ENCODE measurements at regions not wholly inside any gene's neighbourhood (a gene's known extent, or its start where the extent isn't known, plus 50 kb on each side); places are given as distances from the start of the nearest gene placed in this dataset.
"Not testable (repeated sequence)": the region's sequence is repeated elsewhere in the genome, so short reads cannot be mapped to it uniquely, and the experiment has no call there.

- Histone ChIP-seq H4K20me1 (ENCODE audit: insufficient read depth) (no peaks in the 10 kb centered on the region), H3K27me3 (ENCODE audit: insufficient read depth, low read length) (no peaks in the 10 kb centered on the region), H3K9ac (ENCODE audit: low read length) (no peak overlapping the region), H3K36me3 (ENCODE audit: control insufficient read depth in 1 of 2, insufficient read depth in 2 of 2, low read length in 2 of 2) (no peaks in the 10 kb centered on the region), H3K9me3 (ENCODE audit: control insufficient read depth in 1 of 2, insufficient read depth in 1 of 2, low read depth in 1 of 2, low read length in 2 of 2) (no peaks in the 10 kb centered on the region), H3K27ac (ENCODE audit: low read depth, low read length) (no peak overlapping the region), H3K4me3 (replicated peaks in 1 of 2; ENCODE audit: low read depth in 1 of 2, low read length in 2 of 2) (no peak overlapping the region), H3K79me2 (ENCODE audit: insufficient read depth, low read length) (no peaks in the 10 kb centered on the region), H3K4me2 (ENCODE audit: low read length) (no peak overlapping the region), H3K9me2 (ENCODE audit: insufficient read depth) (no peaks in the 10 kb centered on the region), H3K4me1 (ENCODE audit: control insufficient read depth in 1 of 2, insufficient read depth in 2 of 2, low read length in 2 of 2) (no peaks in the 10 kb centered on the region), H2AFZ (ENCODE audit: low read depth, low read length, poor library complexity, severe bottlenecking) (no peak overlapping the region)
- RAD21 ChIA-PET (ENCODE audit: low non-redundant PET in 1 of 2, low total read pairs in 2 of 2, uncharacterized antibody in 2 of 2, unreplicated experiment in 2 of 2) = no interaction called here
- CTCF ChIA-PET = no interaction called here
- POLR2A ChIA-PET = no interaction called here
- no TSS peak for BruUV-seq (replicated peaks)
- no peak for TF ChIP-seq SIN3A (IDR thresholded peaks at IDR 0.05; ENCODE audit: low read depth)
- intact Hi-C loops (cut with micrococcal nuclease) = no loop called here
- DNase-seq (ENCODE audit: low read depth, low spot score) (no peak), ATAC-seq (no peak)
Measured at GRCh38 chr6:112936504-112936903, 589.4 kb downstream of the RFPL4B start.

DNA sequence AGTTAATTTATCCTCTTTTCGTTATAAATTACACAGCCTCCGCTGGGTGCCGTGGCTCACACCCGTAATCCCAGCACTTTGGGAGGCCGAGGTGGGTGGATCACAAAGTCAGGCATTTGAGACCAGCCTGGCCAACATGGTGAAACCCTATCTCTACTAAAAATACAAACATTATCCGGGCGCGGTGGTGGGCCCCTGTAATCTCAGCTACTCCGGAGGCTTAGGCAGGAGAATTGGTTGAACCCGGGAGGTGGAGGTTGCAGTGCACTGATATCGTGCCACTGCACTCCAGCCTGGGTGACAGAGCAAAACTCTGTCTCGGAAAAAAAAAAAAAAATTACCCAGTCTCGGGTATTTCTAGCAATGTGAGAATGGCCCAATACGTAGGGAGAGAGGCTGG is 590.6 kb downstream of the RFPL4B start:
- H3K4me2 ChIP-seq (ENCODE audit: low read length); POLR2A ChIA-PET; ATAC-seq; BruUV-seq (replicated peaks); H3K9me2 ChIP-seq (ENCODE audit: insufficient read depth); H3K27me3 ChIP-seq (ENCODE audit: insufficient read depth, low read length); H3K9me3 ChIP-seq (ENCODE audit: control insufficient read depth in 1 of 2, insufficient read depth in 1 of 2, low read depth in 1 of 2, low read length in 2 of 2); H3K79me2 ChIP-seq (ENCODE audit: insufficient read depth, low read length); H3K4me3 ChIP-seq (replicated peaks in 1 of 2; ENCODE audit: low read depth in 1 of 2, low read length in 2 of 2); RAD21 ChIA-PET (ENCODE audit: low non-redundant PET in 1 of 2, low total read pairs in 2 of 2, uncharacterized antibody in 2 of 2, unreplicated experiment in 2 of 2); H3K27ac ChIP-seq (ENCODE audit: low read depth, low read length); DNase-seq (ENCODE audit: low read depth, low spot score); intact Hi-C loops (cut with micrococcal nuclease); H4K20me1 ChIP-seq (ENCODE audit: insufficient read depth); H3K36me3 ChIP-seq (ENCODE audit: control insufficient read depth in 1 of 2, insufficient read depth in 2 of 2, low read length in 2 of 2); H3K4me1 ChIP-seq (ENCODE audit: control insufficient read depth in 1 of 2, insufficient read depth in 2 of 2, low read length in 2 of 2); H2AFZ ChIP-seq (ENCODE audit: low read depth, low read length, poor library complexity, severe bottlenecking); H3K9ac ChIP-seq (ENCODE audit: low read length): not testable (repeated sequence)
- CTCF ChIA-PET = interaction anchor here (0.7 kb wide), 1 partner anchor 59 kb away, joined by 3 read pairs; no protein-coding TSS in a partner anchor

- POLR2A ChIA-PET = no interaction called here
- H3K36me3 ChIP-seq (ENCODE audit: control insufficient read depth in 1 of 2, insufficient read depth in 2 of 2, low read length in 2 of 2) = no peaks in the 10 kb centered on the region
- no peaks in the 10 kb centered on the region for H3K9me3 ChIP-seq (ENCODE audit: control insufficient read depth in 1 of 2, insufficient read depth in 1 of 2, low read depth in 1 of 2, low read length in 2 of 2)
- BruUV-seq (replicated peaks) = no TSS peak
- no peaks in the 10 kb centered on the region for H3K9me2 ChIP-seq (ENCODE audit: insufficient read depth)
- H3K9ac ChIP-seq (ENCODE audit: low read length) = no peak overlapping the region
- no peaks in the 10 kb centered on the region for H3K27me3 ChIP-seq (ENCODE audit: insufficient read depth, low read length)
- RAD21 ChIA-PET (ENCODE audit: low non-redundant PET in 1 of 2, low total read pairs in 2 of 2, uncharacterized antibody in 2 of 2, unreplicated experiment in 2 of 2) = no interaction called here
- CTCF ChIA-PET = no interaction called here
- ATAC-seq = no peak
- intact Hi-C loops (cut with micrococcal nuclease) = no loop called here
- no peak overlapping the region for H3K4me3 ChIP-seq (replicated peaks in 1 of 2; ENCODE audit: low read depth in 1 of 2, low read length in 2 of 2)
- DNase-seq (ENCODE audit: low read depth, low spot score) = no peak
- no peak overlapping the region for H2AFZ ChIP-seq (ENCODE audit: low read depth, low read length, poor library complexity, severe bottlenecking)
- no peak overlapping the region for H3K27ac ChIP-seq (ENCODE audit: low read depth, low read length)
- no peak overlapping the region for H3K4me2 ChIP-seq (ENCODE audit: low read length)
- no peaks in the 10 kb centered on the region for H3K79me2 ChIP-seq (ENCODE audit: insufficient read depth, low read length)
- H4K20me1 ChIP-seq (ENCODE audit: insufficient read depth) = no peaks in the 10 kb centered on the region
- H3K4me1 ChIP-seq (ENCODE audit: control insufficient read depth in 1 of 2, insufficient read depth in 2 of 2, low read length in 2 of 2) = no peaks in the 10 kb centered on the region
- TF ChIP-seq, protein P1, sequence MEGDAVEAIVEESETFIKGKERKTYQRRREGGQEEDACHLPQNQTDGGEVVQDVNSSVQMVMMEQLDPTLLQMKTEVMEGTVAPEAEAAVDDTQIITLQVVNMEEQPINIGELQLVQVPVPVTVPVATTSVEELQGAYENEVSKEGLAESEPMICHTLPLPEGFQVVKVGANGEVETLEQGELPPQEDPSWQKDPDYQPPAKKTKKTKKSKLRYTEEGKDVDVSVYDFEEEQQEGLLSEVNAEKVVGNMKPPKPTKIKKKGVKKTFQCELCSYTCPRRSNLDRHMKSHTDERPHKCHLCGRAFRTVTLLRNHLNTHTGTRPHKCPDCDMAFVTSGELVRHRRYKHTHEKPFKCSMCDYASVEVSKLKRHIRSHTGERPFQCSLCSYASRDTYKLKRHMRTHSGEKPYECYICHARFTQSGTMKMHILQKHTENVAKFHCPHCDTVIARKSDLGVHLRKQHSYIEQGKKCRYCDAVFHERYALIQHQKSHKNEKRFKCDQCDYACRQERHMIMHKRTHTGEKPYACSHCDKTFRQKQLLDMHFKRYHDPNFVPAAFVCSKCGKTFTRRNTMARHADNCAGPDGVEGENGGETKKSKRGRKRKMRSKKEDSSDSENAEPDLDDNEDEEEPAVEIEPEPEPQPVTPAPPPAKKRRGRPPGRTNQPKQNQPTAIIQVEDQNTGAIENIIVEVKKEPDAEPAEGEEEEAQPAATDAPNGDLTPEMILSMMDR (IDR thresholded peaks at IDR 0.05 in 2 of 3, conservative IDR thresholded peaks at IDR 0.05 in 1 of 3; ENCODE audit: borderline replicate concordance in 1 of 3, insufficient read depth in 1 of 3, low read depth in 2 of 3, low read length in 2 of 3) = no peak
- TF ChIP-seq YY1 (IDR thresholded peaks at IDR 0.05; ENCODE audit: extremely low read depth, insufficient replicate concordance, low read depth, low read length) (no peak), ZNF274 (IDR thresholded peaks at IDR 0.05; ENCODE audit: low read depth, low read length) (no peak), SRF (IDR thresholded peaks at IDR 0.05; ENCODE audit: low read depth) (no peak), CBX3 (IDR thresholded peaks at IDR 0.05; ENCODE audit: low read depth) (no peak), POLR2AphosphoS5 (IDR thresholded peaks at IDR 0.05; ENCODE audit: low read depth, low read length) (no peak), JUND (IDR thresholded peaks at IDR 0.05) (no peak)
- TF ChIP-seq, protein P2, sequence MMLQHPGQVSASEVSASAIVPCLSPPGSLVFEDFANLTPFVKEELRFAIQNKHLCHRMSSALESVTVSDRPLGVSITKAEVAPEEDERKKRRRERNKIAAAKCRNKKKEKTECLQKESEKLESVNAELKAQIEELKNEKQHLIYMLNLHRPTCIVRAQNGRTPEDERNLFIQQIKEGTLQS (IDR thresholded peaks at IDR 0.05) = no peak
Measured at GRCh38 chr6:112938650-112939049, 591.5 kb downstream of the RFPL4B start.
